ENCODE measurements at regions not wholly inside any gene's neighbourhood (a gene's known extent, or its start where the extent isn't known, plus 50 kb on each side); places are given as distances from the start of the nearest gene placed in this dataset.

DNA sequence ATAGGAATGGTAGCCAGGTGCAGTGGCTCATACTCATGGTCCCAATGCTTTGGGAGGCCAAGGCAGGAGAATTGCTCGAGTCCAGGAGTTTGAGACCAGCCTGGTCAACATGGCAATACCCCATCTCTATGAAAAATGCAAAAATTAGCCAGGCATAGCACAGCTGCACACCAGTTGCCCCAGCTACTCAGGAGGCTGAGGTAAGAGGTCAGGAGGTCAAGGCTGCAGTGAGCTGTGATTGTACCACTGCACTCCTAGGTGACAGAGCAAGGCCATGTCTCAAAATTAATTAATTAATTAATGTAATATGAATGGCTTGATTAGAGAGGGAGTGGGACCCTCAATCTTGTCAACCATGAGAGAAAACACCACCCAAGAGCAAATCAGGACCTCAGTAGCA lies 198.7 kb upstream of the DUSP10 start:
- Mint-ChIP-seq H3K4me1 (no peaks in the 10 kb centered on the region; a peak in 1 of 4 replicates), H3K4me3 (no peak overlapping the region), H3K27ac (no peak overlapping the region), H3K27me3 (ENCODE audit: low read depth) (no peaks in the 10 kb centered on the region), H3K36me3 (ENCODE audit: insufficient read depth in 1 of 3, low read depth in 3 of 3) (peaks cover 0 to 4% (median 0%) of the 10 kb centered on the region in 3 experiments; a peak in 3 of 7 replicates), H3K9me3 (peaks cover 4 to 9% of the 10 kb centered on the region in 2 experiments; a peak in 3 of 5 replicates)
- Histone ChIP-seq H2AK5ac (ENCODE audit: insufficient read length, low read length) (no peak overlapping the region), H4K5ac (ENCODE audit: insufficient read length, low read depth, low read length) (no peak overlapping the region), H4K20me1 (ENCODE audit: control insufficient read depth, insufficient read depth, insufficient read length) (no peaks in the 10 kb centered on the region), H2BK20ac (ENCODE audit: low read depth, low read length, poor library complexity, severe bottlenecking) (no peak overlapping the region), H2AFZ (ENCODE audit: low read length) (no peak overlapping the region), H3K23me2 (ENCODE audit: insufficient read length, low read depth, low read length, poor library complexity, severe bottlenecking) (no peaks in the 10 kb centered on the region), H3K79me2 (ENCODE audit: insufficient read depth, low read length) (no peaks in the 10 kb centered on the region), H3K27ac (ENCODE audit: insufficient read length, low read depth, low read length) (no peak overlapping the region), H2BK12ac (ENCODE audit: insufficient read length, low read depth, low read length) (no peak overlapping the region), H4K8ac (replicated peaks; ENCODE audit: insufficient read length, low read depth, low read length) (no peak overlapping the region), H3T11ph (ENCODE audit: low read length) (no peak overlapping the region), H3K9ac (ENCODE audit: extremely low read depth, insufficient read length, low read length) (no peak overlapping the region), H4K91ac (ENCODE audit: insufficient read length, low read depth, low read length) (no peak overlapping the region), H2BK5ac (ENCODE audit: insufficient read length, low read length) (no peak overlapping the region), H2BK15ac (ENCODE audit: low read depth, low read length) (no peak overlapping the region), H3K79me1 (ENCODE audit: insufficient read depth, low read depth, low read length, poor library complexity, severe bottlenecking) (no peaks in the 10 kb centered on the region), H3K56ac (ENCODE audit: insufficient read length, low read depth, low read length) (no peak overlapping the region), H3K9me3 (ENCODE audit: control insufficient read depth, low read depth, low read length) (no peaks in the 10 kb centered on the region), H3K18ac (ENCODE audit: insufficient read length, low read depth, low read length) (no peak overlapping the region), H3K27me3 (ENCODE audit: insufficient read depth, low read length) (no peaks in the 10 kb centered on the region), H3K4me1 (ENCODE audit: insufficient read depth, low read length) (no peaks in the 10 kb centered on the region), H2BK120ac (ENCODE audit: low read depth, low read length, poor library complexity, severe bottlenecking) (no peak overlapping the region), H3K4me2 (ENCODE audit: insufficient read depth, insufficient read length, low read length) (no peak overlapping the region), H3K14ac (ENCODE audit: insufficient read depth, low read length) (no peak overlapping the region), H3K23ac (ENCODE audit: insufficient read length, low read depth, low read length) (no peak overlapping the region), H3K4ac (ENCODE audit: low read depth, low read length) (no peak overlapping the region)
- TF ChIP-seq, protein P1, sequence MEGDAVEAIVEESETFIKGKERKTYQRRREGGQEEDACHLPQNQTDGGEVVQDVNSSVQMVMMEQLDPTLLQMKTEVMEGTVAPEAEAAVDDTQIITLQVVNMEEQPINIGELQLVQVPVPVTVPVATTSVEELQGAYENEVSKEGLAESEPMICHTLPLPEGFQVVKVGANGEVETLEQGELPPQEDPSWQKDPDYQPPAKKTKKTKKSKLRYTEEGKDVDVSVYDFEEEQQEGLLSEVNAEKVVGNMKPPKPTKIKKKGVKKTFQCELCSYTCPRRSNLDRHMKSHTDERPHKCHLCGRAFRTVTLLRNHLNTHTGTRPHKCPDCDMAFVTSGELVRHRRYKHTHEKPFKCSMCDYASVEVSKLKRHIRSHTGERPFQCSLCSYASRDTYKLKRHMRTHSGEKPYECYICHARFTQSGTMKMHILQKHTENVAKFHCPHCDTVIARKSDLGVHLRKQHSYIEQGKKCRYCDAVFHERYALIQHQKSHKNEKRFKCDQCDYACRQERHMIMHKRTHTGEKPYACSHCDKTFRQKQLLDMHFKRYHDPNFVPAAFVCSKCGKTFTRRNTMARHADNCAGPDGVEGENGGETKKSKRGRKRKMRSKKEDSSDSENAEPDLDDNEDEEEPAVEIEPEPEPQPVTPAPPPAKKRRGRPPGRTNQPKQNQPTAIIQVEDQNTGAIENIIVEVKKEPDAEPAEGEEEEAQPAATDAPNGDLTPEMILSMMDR (conservative IDR thresholded peaks at IDR 0.05), result no peak
- no peak for DNase-seq
- WGBS (ENCODE audit: extremely low coverage, insufficient read length, low lambda C conversion rate), result no CpG with 5 or more reads among the region's 1 CpG
